ENCODE measurements at regions not wholly inside any gene's neighbourhood (a gene's known extent, or its start where the extent isn't known, plus 50 kb on each side); places are given as distances from the start of the nearest gene placed in this dataset.

GRCh38 chr5:1706021-1706420 lies 93.6 kb downstream of the MRPL36 start:
- no peak for DNase-seq (ENCODE audit: low spot score)

- no peak for DNase-seq (ENCODE audit: low spot score)
These were observed 95.0 kb downstream of the MRPL36 start for GRCh38 chr5:1704676-1705075.

DNA sequence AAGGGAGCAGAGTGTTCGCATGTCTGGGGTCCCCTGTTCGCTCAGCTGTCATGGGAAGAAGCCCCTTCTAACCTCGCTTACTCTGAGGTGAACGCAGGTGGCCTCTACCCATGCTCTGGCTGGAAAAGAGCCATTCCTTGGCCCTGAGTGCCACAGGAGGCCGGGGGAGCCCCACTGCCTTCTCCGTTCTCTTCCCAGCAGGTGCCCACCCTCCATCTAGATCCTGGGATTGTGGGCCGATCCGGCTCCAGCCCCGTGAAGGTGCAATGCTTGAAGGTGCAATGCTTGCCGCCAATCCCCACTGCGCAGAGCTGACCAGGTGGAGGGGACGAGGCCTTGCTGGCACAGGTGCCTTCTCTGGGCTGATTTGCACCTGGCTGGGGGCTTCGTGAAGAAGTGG lies 95.4 kb downstream of the MRPL36 start:
- DNase-seq (ENCODE audit: low spot score), result no peak

GRCh38 chr5:1703352-1704050 lies 96.1 kb downstream of the MRPL36 start:
- no peak for DNase-seq (ENCODE audit: low spot score)

DNA sequence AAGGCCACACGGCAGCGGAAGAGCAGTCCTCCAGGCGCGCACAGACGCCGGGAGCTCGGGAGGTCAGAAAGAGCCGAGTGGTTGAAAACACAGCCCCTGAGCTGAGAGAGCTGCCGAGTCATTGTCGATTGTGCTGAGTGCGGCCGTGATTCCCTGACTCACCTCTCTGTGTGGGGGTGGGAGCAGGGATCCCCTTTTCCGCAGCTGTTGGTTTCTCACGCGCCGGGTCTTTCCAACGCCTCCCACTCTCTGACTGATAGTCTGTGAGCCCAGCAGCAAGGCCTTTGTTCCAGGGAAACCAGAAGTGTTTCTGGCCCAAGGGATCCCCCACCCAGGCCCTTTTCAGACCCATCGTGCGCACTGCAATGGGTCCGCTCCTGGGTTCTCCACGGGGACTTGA lies 97.3 kb downstream of the MRPL36 start:
- DNase-seq (ENCODE audit: low spot score), result no peak

DNA sequence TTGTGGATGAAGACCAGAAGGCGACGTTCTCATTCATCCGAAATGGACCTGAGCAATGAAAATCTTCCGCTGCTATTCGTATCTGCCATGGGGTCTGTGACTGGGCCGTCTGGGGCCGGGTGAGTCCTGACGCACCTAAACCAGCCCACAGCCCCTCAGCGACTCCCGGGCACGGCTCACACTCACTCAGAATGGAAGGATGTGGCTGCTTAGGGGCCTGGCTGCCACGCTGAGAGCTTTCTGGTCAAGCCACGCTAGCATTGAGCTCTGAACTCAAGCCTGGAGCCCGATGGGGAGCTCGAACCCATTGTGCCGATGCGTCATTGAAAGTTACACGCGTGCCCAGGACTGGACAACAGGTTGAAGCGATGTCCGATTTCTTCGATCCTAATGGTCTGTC lies 97.8 kb downstream of the MRPL36 start:
- no peak for DNase-seq (ENCODE audit: low spot score)

GRCh38 chr5:1701216-1701864 lies 98.3 kb downstream of the MRPL36 start:
- DNase-seq (ENCODE audit: low spot score), result no peak

DNA sequence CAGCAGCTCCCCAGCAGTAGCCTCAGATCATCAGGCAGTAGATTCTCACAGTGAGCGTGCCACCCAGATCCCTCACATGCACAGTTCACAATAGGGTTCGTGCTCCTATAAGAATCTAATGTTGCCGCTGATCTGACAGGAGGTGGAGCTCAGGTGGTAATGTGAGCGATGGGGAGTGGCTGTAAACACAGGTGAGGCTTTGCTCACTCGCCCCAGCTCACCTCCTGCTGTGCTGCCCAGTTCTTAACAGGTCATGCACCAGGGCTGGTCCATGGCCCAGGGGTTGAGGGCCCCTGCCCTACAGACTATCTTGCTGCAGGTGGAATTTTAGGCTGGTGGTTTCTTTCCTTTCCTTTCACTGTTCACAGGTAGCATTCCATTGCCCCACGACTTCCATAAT lies 100.2 kb downstream of the MRPL36 start:
- no peak for DNase-seq (ENCODE audit: low spot score)

DNA sequence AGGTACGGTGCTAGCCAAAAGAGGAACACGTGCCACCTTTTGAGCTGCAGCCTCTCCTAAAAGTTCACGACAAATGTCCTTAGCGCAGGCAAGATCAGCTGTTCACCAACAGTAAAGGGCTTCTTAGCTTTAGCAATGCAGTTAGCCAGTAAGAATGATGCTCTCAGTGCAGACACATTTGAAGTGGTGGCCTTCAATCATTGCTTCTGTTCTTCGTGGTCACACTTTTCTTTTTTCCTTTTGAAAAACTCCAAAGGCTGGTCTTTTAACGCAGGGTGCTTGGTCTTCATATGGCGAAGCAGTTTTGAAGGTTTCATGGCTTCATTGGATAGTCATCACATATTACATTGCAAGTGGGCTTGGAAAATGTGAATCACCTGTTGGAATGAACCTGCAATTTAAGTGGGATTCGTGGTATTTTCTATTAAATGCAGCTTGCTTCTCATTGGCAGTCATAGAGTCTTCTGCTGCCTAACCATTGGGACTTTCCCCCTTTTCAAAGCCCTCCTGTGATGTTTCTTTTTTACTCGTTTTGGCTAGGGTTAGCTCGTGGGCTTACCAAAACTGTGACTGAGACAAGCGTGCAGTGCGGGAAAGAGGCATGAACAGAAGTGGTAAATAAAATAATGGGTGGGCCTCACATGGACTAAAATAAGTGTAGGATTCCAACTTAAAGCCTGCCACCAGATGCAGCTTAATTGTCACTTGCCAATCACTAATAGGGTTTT lies 100.9 kb downstream of the MRPL36 start:
- no peak for DNase-seq (ENCODE audit: low spot score)

DNA sequence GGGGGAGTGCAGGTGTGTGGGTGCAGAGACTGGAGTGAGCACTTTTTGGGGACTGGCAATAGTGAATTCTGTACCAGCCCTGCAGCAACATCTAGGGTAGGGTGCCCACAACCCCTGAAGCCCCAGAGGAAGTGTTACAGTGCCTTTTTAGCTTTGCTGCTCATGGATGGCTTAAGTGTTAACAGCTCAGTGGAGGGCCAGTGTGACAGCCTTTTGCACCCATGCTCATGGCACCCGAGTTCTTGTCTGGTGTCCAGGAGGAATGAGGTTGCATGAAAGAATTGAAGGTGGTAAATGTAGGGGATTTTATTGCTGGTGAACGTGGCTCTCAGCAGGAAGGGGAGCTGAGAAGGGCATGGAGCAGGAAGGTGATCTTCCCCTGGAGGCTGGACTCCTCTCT lies 107.3 kb downstream of the MRPL36 start:
- no peak for DNase-seq (ENCODE audit: low spot score)

GRCh38 chr5:1687301-1687970 lies 112.2 kb downstream of the MRPL36 start:
- no peak for DNase-seq (ENCODE audit: low spot score)

GRCh38 chr5:1686016-1686802 lies 113.4 kb downstream of the MRPL36 start:
- DNase-seq (ENCODE audit: low spot score), result no peak

- no peak for DNase-seq (ENCODE audit: low spot score)
These were observed 114.6 kb downstream of the MRPL36 start for GRCh38 chr5:1685066-1685465.

DNA sequence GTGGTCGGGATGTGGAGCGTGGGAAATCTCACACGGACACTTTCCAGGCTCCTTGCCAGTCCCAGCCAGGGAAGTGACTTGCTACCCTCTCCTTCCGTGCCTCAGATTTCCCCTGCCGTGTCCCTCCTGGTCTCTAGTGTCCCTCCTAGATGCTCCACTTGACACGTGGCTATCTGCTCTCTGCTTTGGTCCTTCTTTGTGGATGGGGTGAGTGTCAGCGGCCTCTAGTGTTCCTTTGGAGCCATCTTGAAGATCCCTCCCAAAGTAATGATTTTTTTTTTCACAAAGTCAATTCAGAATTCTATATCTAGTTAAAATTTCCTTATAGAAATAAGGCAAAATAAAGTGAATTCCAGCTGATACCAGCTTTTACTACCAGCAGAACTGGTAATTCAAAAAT lies 117.7 kb downstream of the MRPL36 start:
- no peak for DNase-seq (ENCODE audit: low spot score)

- no peak for DNase-seq (ENCODE audit: low spot score)
These were observed 126.5 kb downstream of the MRPL36 start for GRCh38 chr5:1673042-1673677.

DNA sequence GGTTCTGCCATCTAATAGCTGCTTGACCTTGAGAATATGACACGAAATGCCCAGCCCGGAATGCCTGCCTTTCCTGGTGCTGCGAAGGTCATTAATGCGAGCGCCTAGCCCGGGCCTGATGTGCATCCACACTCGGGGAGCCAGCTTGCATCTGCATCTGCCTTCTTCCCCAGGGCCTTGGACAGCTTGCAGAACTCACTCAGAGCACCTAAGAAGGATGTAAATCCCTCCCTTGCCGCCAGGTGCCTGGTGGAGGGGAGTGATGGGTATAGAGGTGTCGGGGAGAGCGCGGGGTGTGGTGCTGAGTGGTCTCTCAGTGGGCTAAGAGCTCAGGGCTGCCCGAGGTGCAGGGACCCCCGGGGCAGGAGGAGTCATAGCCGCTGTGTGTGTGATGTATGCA lies 127.2 kb downstream of the MRPL36 start:
- peak; percentile 47 for DNase-seq (ENCODE audit: low spot score)

DNA sequence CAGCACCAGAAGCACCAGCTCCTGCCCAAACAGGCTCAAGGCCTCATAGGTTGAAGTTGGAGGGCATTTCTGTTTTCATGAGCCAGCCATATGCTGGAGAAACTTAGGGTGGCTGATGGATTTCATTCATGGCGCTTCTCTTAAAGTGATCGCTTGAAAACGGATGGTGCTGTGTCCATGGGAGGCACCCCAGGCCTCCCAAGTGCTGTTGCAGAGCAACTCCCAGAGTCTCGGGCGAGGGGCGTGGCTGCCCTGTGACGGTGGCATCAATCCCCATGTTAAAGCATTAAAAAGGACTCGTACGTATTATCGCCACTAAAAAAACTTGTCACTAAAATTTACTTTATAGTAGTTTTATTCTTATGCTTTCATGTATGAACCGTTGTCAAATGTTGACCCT lies 128.3 kb downstream of the MRPL36 start:
- no peak for DNase-seq (ENCODE audit: low spot score)

DNA sequence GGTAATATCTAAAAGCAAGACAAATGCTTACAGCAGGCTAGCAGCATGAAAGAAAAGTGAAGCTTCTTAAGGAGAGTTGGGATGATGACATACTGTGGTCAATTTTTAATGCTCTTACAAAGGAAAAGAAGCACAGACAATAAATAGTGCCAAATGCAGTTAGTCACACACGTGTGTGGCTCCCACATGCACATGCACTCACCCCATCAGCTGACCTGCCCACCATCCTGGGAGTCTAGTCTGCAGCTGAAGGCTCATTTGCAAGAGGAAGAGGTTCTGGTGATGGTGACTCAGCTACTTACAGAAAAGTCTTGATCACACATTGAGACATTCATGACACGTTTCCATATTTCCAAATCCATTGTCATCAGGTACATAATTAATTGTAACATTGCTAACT lies 129.3 kb downstream of the MRPL36 start:
- DNase-seq (ENCODE audit: low spot score), result no peak

- DNase-seq (ENCODE audit: low spot score), result no peak
These were observed 130.1 kb downstream of the MRPL36 start for GRCh38 chr5:1669276-1670155.

- DNase-seq (ENCODE audit: low spot score), result peak; percentile 49
These were observed 131.4 kb downstream of the MRPL36 start for GRCh38 chr5:1668141-1668721.
